ENCODE measurements at regions not wholly inside any gene's neighbourhood (a gene's known extent, or its start where the extent isn't known, plus 50 kb on each side); places are given as distances from the start of the nearest gene placed in this dataset.

GRCh38 chr21:17869115-17869514 lies 50.0 kb upstream of the C21orf91 start:
- DNase-seq (ENCODE audit: low spot score, unreplicated experiment) = no peak
- Mint-ChIP-seq H3K27me3 (no peaks in the 10 kb centered on the region), H3K4me1 (ENCODE audit: low read depth) (no peaks in the 10 kb centered on the region), H3K9me3 (ENCODE audit: low read depth) (peaks cover 3% of the 10 kb centered on the region), H3K4me3 (ENCODE audit: low read depth) (no peak overlapping the region), H3K36me3 (ENCODE audit: insufficient read depth) (no peaks in the 10 kb centered on the region), H3K27ac (no peak overlapping the region)
- no peak for TF ChIP-seq CTCF (IDR thresholded peaks at IDR 0.05; ENCODE audit: unreplicated experiment)
